ENCODE measurements at regions not wholly inside any gene's neighbourhood (a gene's known extent, or its start where the extent isn't known, plus 50 kb on each side); places are given as distances from the start of the nearest gene placed in this dataset.

- TF ChIP-seq CREB1 (IDR thresholded peaks at IDR 0.05) (peak; percentile 72), CREB1 (CRISPR knock-in tag; IDR thresholded peaks at IDR 0.05) (no peak), PBX3 (CRISPR knock-in tag; IDR thresholded peaks at IDR 0.05; ENCODE audit: borderline replicate concordance) (no peak), PBX2 (CRISPR knock-in tag; IDR thresholded peaks at IDR 0.05) (no peak), ZBTB49 (CRISPR knock-in tag; IDR thresholded peaks at IDR 0.05; ENCODE audit: borderline replicate concordance) (no peak), ZNF12 (CRISPR knock-in tag; IDR thresholded peaks at IDR 0.05) (no peak), ZFY (CRISPR knock-in tag; IDR thresholded peaks at IDR 0.05) (no peak), KDM1A (CRISPR knock-in tag; IDR thresholded peaks at IDR 0.05) (no peak), ZNF331 (CRISPR knock-in tag; IDR thresholded peaks at IDR 0.05) (no peak), MYNN (CRISPR knock-in tag; IDR thresholded peaks at IDR 0.05; ENCODE audit: low read depth) (no peak)
Observed at GRCh38 chr21:32119389-32119788, 159.5 kb downstream of the MIS18A start.
